ENCODE measurements at regions not wholly inside any gene's neighbourhood (a gene's known extent, or its start where the extent isn't known, plus 50 kb on each side); places are given as distances from the start of the nearest gene placed in this dataset.

GRCh38 chr3:117880638-117881037 is 1154.0 kb downstream of the IGSF11 start:
- TF ChIP-seq POLR2A (IDR thresholded peaks at IDR 0.05) = no peak
- TF ChIP-seq CTCF (IDR thresholded peaks at IDR 0.05) = no peak

All from lower leg skin (tissue), 3 donors.